H1 (cell line): ENCODE measurements at regions not wholly inside any gene's neighbourhood (a gene's known extent, or its start where the extent isn't known, plus 50 kb on each side); places are given as distances from the start of the nearest gene placed in this dataset.

Source experiments
- CTCF ChIA-PET: fragments of 300-600 bp; sonication (Branson Sonifier 250); formaldehyde crosslinking; loops from one replicate; lab custom pipeline; 2021; ENCODE audit not compliant: partially characterized antibody; lab: Charles Lee
- POLR2A ChIA-PET: fragments of 300-600 bp; sonication (Branson Sonifier 250); formaldehyde crosslinking; loops from one replicate; lab custom pipeline; 2021; ENCODE audit warnings: inconsistent platforms; ENCODE audit not compliant: partially characterized antibody; lab: Charles Lee
- DNase-seq, 2 experiments: peaks; one replicate each; pipeline versions ENCODE4 v3.0.0 to v3.0.0-alpha.2; 2010 to 2022; ENCODE audit warnings: low spot score in 2 of 2, low read depth in 1 of 2, mixed read lengths in 1 of 2
- FAIRE-seq: peaks from 2 replicates; lab custom pipeline; 2011; peaks lifted over from hg19 to GRCh38; lab: Jason Lieb, UNC
- H2AFZ ChIP-seq: 2 replicates; pipeline ENCODE4 v1.8.1; 2012; ENCODE audit warnings: low read length, inconsistent platforms
- H2AK5ac ChIP-seq: 2 replicates; pipeline ENCODE4 v1.6.1; 2013; ENCODE audit warnings: low read depth, low read length
- H2BK120ac ChIP-seq: replicated peaks from 2 replicates; pipeline ENCODE3; 2013; ENCODE audit warnings: low read depth, low read length, inconsistent platforms
- H2BK12ac ChIP-seq: 2 replicates; pipeline ENCODE4 v1.6.1; 2013; ENCODE audit warnings: low read depth, low read length
- H2BK15ac ChIP-seq: 2 replicates; pipeline ENCODE4 v1.6.1; 2013; ENCODE audit warnings: low read length
- H2BK20ac ChIP-seq: 2 replicates; pipeline ENCODE4 v1.6.1; 2013; ENCODE audit warnings: low read length
- H2BK5ac ChIP-seq: 2 replicates; pipeline ENCODE4 v1.6.1; 2013; ENCODE audit warnings: low read depth, low read length
- H3K14ac ChIP-seq: 2 replicates; pipeline ENCODE4 v1.6.1; 2013; ENCODE audit warnings: inconsistent platforms; ENCODE audit not compliant: insufficient read length
- H3K18ac ChIP-seq: 2 replicates; pipeline ENCODE4 v1.6.1; 2013; ENCODE audit warnings: low read length; ENCODE audit errors: extremely low read depth
- H3K23ac ChIP-seq: 2 replicates; pipeline ENCODE4 v1.6.1; 2013; ENCODE audit warnings: inconsistent platforms; ENCODE audit not compliant: insufficient read length
- H3K23me2 ChIP-seq: 2 replicates; pipeline ENCODE4 v1.6.1; 2013; ENCODE audit warnings: low read depth, low read length
- H3K27ac ChIP-seq: 2 replicates; pipeline ENCODE4 v1.6.1; 2011; ENCODE audit warnings: low read depth, low read length, inconsistent platforms
- H3K27me3 ChIP-seq, 4 experiments: replicated peaks in 1 of 4; 1 replicate in 1 of 4; 2 replicates in 3 of 4; pipeline versions ENCODE4 v1.6.1 to v1.8.1; 2011 to 2013; ENCODE audit warnings: low read length in 3 of 4, mild to moderate bottlenecking in 3 of 4, inconsistent platforms in 2 of 4, mixed read lengths in 2 of 4, moderate library complexity in 1 of 4; ENCODE audit not compliant: control insufficient read depth in 3 of 4, insufficient read depth in 3 of 4; ENCODE audit errors: extremely low read depth in 1 of 4
- H3K36me3 ChIP-seq, 4 experiments: 2 replicates each; pipeline versions ENCODE4 v1.6.1 to v1.8.1; 2011 to 2013; ENCODE audit warnings: mild to moderate bottlenecking in 4 of 4, low read length in 3 of 4, moderate library complexity in 2 of 4, control low read depth in 1 of 4, inconsistent platforms in 1 of 4; ENCODE audit not compliant: insufficient read depth in 4 of 4, control insufficient read depth in 2 of 4
- H3K4ac ChIP-seq: replicated peaks from 2 replicates; pipeline ENCODE3; 2013; ENCODE audit warnings: low read length, low read depth, mixed read lengths, inconsistent platforms; ENCODE audit not compliant: insufficient read length
- H3K4me1 ChIP-seq, 4 experiments: replicated peaks in 1 of 4; 1 replicate in 1 of 4; 2 replicates in 3 of 4; pipeline versions ENCODE4 v1.6.1 to v1.8.1; 2011 to 2013; ENCODE audit warnings: low read length in 3 of 4, inconsistent platforms in 2 of 4, mixed read lengths in 1 of 4; ENCODE audit not compliant: insufficient read depth in 4 of 4, control insufficient read depth in 3 of 4
- H3K4me2 ChIP-seq, 2 experiments: 2 replicates each; pipeline versions ENCODE4 v1.6.1 to v1.8.1; 2011 to 2013; ENCODE audit warnings: low read depth in 2 of 2, low read length in 2 of 2, control low read depth in 1 of 2, inconsistent platforms in 1 of 2, mild to moderate bottlenecking in 1 of 2; ENCODE audit not compliant: insufficient read depth in 1 of 2
- H3K4me3 ChIP-seq, 4 experiments: fragments of 200-600, 300-600 bp in 1 of 4; sonication (generic), shearing (Covaris generic), sonication (Bioruptor Twin) in 1 of 4; 2 replicates each; pipeline versions ENCODE4 v1.5.1 to v1.8.1; 2011 to 2016; ENCODE audit warnings: low read length in 4 of 4, low read depth in 3 of 4, control low read depth in 2 of 4, inconsistent platforms in 2 of 4, mild to moderate bottlenecking in 2 of 4, mixed read lengths in 1 of 4, moderate library complexity in 1 of 4; ENCODE audit not compliant: insufficient read depth in 2 of 4; ENCODE audit errors: extremely low read depth in 1 of 4
- H3K56ac ChIP-seq: replicated peaks from 2 replicates; pipeline ENCODE3; 2013; ENCODE audit warnings: low read depth, mild to moderate bottlenecking, mixed read lengths, low read length, inconsistent platforms; ENCODE audit not compliant: insufficient read length
- H3K79me1 ChIP-seq: 2 replicates; pipeline ENCODE4 v1.6.1; 2013; ENCODE audit warnings: low read depth, low read length, control low read depth
- H3K79me2 ChIP-seq, 2 experiments: 2 replicates each; pipeline versions ENCODE4 v1.6.1 to v1.8.1; 2012 to 2013; ENCODE audit warnings: low read length in 2 of 2, mild to moderate bottlenecking in 2 of 2, inconsistent platforms in 1 of 2; ENCODE audit not compliant: insufficient read depth in 2 of 2, control insufficient read depth in 1 of 2
- H3K9ac ChIP-seq, 4 experiments: replicated peaks in 1 of 4; 1 replicate in 1 of 4; 2 replicates in 3 of 4; pipeline versions ENCODE4 v1.6.1 to v1.8.1; 2011 to 2013; ENCODE audit warnings: low read depth in 3 of 4, low read length in 3 of 4, control low read depth in 2 of 4, mild to moderate bottlenecking in 2 of 4, moderate library complexity in 2 of 4, inconsistent platforms in 1 of 4; ENCODE audit errors: extremely low read depth in 1 of 4
- H3K9me3 ChIP-seq, 2 experiments: 2 replicates each; pipeline versions ENCODE4 v1.6.1 to v1.8.1; 2012 to 2013; ENCODE audit warnings: mild to moderate bottlenecking in 2 of 2, moderate library complexity in 2 of 2, control low read depth in 1 of 2, inconsistent platforms in 1 of 2, low read depth in 1 of 2, low read length in 1 of 2, mixed read lengths in 1 of 2; ENCODE audit not compliant: insufficient read depth in 2 of 2
- H4K20me1 ChIP-seq, 2 experiments: replicated peaks in 1 of 2; 2 replicates each; pipeline versions ENCODE3 to v1.8.1; 2011 to 2013; ENCODE audit warnings: inconsistent platforms in 2 of 2, low read length in 2 of 2, mild to moderate bottlenecking in 1 of 2; ENCODE audit not compliant: insufficient read depth in 2 of 2, control insufficient read depth in 1 of 2
- H4K5ac ChIP-seq: 2 replicates; pipeline ENCODE4 v1.6.1; 2013; ENCODE audit warnings: low read length, low read depth, mixed read lengths, inconsistent platforms; ENCODE audit not compliant: insufficient read length
- H4K8ac ChIP-seq: 2 replicates; pipeline ENCODE4 v1.8.0; 2013; ENCODE audit warnings: mild to moderate bottlenecking, moderate library complexity, low read length, inconsistent platforms; ENCODE audit not compliant: insufficient read depth; ENCODE audit errors: extremely low read depth
- H4K91ac ChIP-seq: replicated peaks from 2 replicates; pipeline ENCODE3; 2013; ENCODE audit warnings: low read length, mixed read lengths, inconsistent platforms; ENCODE audit not compliant: insufficient read length
- SAP30 ChIP-seq: fragments of 300-600 bp; sonication (generic); IDR thresholded peaks from 2 replicates; pipeline ENCODE4 v1.7.1; 2012; ENCODE audit warnings: low read length, moderate library complexity, mild to moderate bottlenecking, inconsistent platforms; ENCODE audit not compliant: insufficient read depth, insufficient replicate concordance
- SRF ChIP-seq: IDR thresholded peaks from 2 replicates; pipeline ENCODE4 v1.6.1; 2011; ENCODE audit warnings: mild to moderate bottlenecking, low read depth, low read length, moderate library complexity
- WGBS, 2 experiments: shearing (Covaris generic) in 1 of 2; methylation state at CpG; one replicate each; pipeline versions ENCODE4 v1.1.6 to v1.1.7; 2013 to 2015; ENCODE audit warnings: low lambda C conversion rate in 2 of 2, mixed read lengths in 2 of 2, inconsistent platforms in 1 of 2, low coverage in 1 of 2, missing lambda C conversion rate in 1 of 2; ENCODE audit not compliant: insufficient replicate concordance in 2 of 2, insufficient coverage in 1 of 2, insufficient read length in 1 of 2; ENCODE audit errors: extremely low coverage in 1 of 2, missing lambda C conversion rate in 1 of 2; 5-methylcytosine and 5-hydroxymethylcytosine counted together

DNA sequence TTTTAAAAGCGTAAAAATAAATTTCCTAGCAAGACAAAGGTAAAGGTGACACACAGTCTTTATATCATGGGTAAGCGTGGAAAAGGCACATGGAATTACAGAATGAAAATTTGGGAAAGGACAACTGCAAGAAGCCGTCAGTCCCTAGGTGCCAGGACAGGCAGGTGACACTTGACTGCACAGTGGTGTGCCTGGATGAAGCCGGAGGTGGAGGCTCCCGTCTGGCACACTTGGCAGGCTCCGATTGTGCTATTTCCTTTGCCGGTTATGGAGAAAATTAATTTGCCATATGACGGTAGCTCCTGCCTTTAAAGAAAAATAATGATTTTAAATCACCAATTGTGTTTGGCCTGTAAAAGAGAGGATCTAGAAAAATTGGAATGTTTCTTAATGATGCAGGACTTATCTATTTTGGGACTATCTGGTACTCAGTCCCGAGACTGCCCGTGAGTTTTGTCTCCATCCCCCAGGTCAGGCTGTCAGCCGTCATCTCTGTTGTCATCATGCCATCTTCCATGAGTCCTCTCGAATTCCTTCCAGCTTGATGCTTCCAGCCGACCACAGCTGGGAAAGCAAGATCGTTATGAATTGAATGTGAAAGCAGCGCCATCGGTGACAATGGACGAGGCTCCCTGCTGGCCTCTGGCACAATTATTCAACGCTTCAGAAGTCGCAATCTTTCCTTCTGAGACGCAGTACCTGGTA is 56.2 kb upstream of the MGMT start:
- Histone ChIP-seq H3K9ac (no peak overlapping the region), H4K5ac (no peak overlapping the region), H4K20me1 (no peaks in the 10 kb centered on the region), H3K27me3 (no peaks in the 10 kb centered on the region; a peak in 1 of 7 replicates), H2BK5ac (no peak overlapping the region), H3K23me2 (no peaks in the 10 kb centered on the region), H3K4me1 (peaks cover 0 to 3% (median 0%) of the 10 kb centered on the region in 4 experiments; a peak in 1 of 7 replicates), H3K18ac (no peak overlapping the region), H3K4ac (no peak overlapping the region), H3K23ac (no peak overlapping the region), H3K56ac (no peak overlapping the region), H3K14ac (no peak overlapping the region), H3K4me3 (no peak overlapping the region), H3K79me1 (no peaks in the 10 kb centered on the region), H3K9me3 (no peaks in the 10 kb centered on the region), H2BK20ac (no peak overlapping the region), H2BK12ac (no peak overlapping the region), H2BK15ac (no peak overlapping the region), H4K91ac (no peak overlapping the region), H3K79me2 (no peaks in the 10 kb centered on the region), H3K27ac (no peak overlapping the region), H3K36me3 (no peaks in the 10 kb centered on the region), H2BK120ac (no peak overlapping the region), H4K8ac (no peak overlapping the region), H2AK5ac (no peak overlapping the region), H3K4me2 (no peak overlapping the region), H2AFZ (no peak overlapping the region)
- no peak for FAIRE-seq
- WGBS, 2 experiments = 84% methylated on average over 20 of the region's 20 CpGs; no CpG with 5 or more reads in 1 of the 2 experiments
- POLR2A ChIA-PET = no interaction called here
- no peak for DNase-seq
- CTCF ChIA-PET = interaction anchor here (1.1 to 1.6 kb wide), 3 partner anchors 34 to 249 kb away, joined by 3 read pairs; no protein-coding TSS in a partner anchor
- TF ChIP-seq SAP30 = no peak
- TF ChIP-seq SRF = no peak
